SU-DHL-6 (cell line): ENCODE measurements at regions not wholly inside any gene's neighbourhood (a gene's known extent, or its start where the extent isn't known, plus 50 kb on each side); places are given as distances from the start of the nearest gene placed in this dataset.

Source experiments
- CTCF ChIP-seq: fragments of 200-600 bp; sonication (generic); IDR thresholded peaks from one replicate; pipeline ENCODE4 v1.5.1; 2017; ENCODE audit warnings: antibody characterized with exemption, mild to moderate bottlenecking, low read length, moderate library complexity; ENCODE audit not compliant: insufficient read depth, poor library complexity, severe bottlenecking
- EZH2phosphoT487 ChIP-seq: fragments of 200-600 bp; sonication (generic), shearing (Covaris generic); conservative IDR thresholded peaks from 2 replicates; pipeline ENCODE4 v1.6.1; 2018; ENCODE audit warnings: mild to moderate bottlenecking, antibody characterized with exemption, low read length, moderate library complexity, mixed read lengths

- TF ChIP-seq CTCF (no peak), EZH2phosphoT487 (no peak)
These were observed 495.8 kb downstream of the METTL4 start for GRCh38 chr18:2075499-2075898.
